Stimulated activated CD4-positive, alpha-beta T cell treated with anti-CD3 and anti-CD28 coated beads, Interleukin-1b, Interleukin-23, amount 100 ng/mL, for 24 hours (primary cell): ENCODE measurements at regions not wholly inside any gene's neighbourhood (a gene's known extent, or its start where the extent isn't known, plus 50 kb on each side); places are given as distances from the start of the nearest gene placed in this dataset.

ENCODE experiments used
- DNase-seq, 4 experiments: peaks; one replicate each; pipeline ENCODE4 v3.0.0-alpha.2; 2020; ENCODE audit warnings: low read depth in 4 of 4, low spot score in 1 of 4

DNA sequence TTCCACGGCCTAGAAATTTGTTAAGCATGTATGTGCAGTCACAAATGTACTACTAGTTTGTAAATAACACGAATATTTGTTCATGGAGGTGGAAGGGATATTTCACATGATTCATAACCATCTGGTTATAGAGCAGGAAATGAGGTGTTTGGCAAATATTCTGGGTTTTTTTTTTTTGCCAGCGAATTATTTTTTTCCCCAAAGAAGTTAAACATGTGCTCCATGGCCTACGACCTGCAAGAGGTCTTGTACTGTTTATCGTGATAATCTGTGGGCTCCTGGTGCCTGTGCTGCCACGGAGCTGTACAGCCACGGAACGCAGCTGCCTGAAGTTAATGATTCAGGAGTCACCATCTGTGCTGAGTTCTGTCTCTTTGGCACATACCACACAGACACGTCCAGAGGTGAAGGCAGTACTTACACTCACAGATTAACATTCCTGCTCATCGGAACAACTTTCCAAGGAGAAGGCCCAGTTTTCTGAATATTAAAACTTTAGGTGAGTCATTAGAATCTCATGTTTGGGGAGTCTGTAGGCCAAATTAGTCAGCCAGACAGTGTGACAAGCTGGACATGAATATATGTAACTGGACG lies 156.3 kb downstream of the TMX1 start:
- DNase-seq: no peak

DNA sequence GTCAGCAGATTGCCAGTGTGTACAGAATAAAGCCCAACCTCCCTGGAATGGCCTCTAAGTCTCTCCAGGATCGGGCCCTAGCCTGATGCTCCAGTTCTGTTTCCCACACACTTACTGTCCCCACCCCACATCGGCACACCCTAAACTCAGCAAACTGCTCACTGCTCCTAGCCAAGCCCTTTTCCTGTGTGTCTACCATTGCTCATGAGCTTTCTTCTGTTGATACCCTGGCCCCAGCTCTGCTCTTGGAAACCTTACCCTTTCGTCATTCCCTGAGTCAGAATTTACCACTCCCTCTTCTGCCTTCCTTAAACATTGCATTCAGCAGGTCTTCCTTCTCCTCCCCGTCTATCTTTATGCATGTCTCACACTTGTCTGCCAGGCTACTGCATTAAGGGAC lies 158.9 kb downstream of the TMX1 start:
- DNase-seq: no peak

DNA sequence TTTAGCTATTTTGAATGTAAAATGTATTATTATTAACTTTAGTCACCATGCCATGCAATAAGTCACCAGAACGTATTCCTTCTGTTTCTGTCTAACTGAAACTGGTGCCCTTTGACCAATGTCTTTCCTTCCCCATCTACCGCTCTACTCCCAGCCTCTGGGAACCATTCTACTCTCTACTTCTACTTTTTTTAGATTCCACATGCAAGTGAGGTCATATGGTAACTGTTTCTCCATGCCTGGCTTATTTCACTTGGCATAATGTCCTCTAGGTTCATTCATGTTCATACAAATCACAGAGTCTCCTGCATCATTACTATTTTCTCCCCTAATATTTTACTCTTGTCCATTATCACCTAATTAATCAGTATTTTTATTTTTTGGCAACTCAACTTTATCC lies 160.1 kb downstream of the TMX1 start:
- DNase-seq: no peak

DNA sequence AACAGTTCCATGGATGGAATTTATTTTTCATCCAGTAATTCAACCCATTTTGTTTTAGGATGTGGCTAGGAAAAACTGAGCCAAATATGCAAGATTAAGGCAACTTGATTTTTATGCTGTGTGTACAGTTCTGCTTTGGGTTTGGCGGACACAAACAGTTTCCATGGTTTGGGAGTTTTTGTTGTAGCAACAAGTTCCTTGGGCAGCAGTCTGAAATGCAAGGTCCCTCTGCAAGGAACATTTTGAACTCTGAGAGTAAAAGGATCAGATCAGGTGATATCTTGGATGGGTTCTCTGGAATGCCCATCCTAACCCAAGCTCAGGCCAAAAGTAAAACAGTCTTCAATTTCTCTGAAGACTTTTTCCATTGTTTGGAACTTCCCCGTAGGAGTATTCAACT lies 161.2 kb downstream of the TMX1 start:
- DNase-seq: no peak

DNA sequence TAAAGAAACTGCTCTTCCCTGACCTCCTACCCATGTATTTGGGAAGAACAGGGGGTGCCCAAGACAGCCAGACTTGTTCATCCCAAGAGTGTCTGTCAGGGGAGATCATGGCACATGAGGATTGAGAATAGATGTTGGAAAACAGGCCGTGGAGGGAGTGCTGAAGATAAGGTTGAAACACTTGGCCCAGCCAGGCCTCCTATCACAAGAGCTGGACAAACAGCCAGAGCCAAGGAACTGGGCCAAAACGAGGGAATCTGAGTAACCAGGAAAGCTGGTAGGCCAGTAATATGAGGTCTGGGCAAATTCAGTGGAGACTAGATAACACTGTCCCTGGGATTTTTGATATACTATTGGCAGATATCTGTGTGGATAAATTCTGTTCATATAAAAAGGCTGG lies 161.7 kb downstream of the TMX1 start:
- DNase-seq: no peak

DNA sequence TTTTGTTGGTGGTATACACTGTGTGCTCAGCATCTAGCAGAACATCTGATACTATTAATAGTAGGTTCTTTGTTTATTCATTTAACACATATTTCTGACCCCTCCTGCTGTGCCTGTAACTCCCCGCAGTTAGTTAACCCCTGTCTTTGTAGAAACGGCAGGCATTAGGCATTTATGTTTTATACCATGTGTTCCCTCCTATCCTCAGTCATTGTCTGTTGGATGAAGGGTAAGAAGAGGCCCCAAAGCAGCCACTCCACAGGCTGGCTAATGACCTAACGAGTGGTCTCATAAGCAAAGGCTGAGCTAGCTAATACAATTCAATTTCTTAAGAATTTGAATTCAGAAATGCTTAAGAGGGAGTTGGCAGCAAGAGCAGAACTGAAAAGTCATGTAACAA lies 170.8 kb downstream of the TMX1 start:
- no peak for DNase-seq

DNA sequence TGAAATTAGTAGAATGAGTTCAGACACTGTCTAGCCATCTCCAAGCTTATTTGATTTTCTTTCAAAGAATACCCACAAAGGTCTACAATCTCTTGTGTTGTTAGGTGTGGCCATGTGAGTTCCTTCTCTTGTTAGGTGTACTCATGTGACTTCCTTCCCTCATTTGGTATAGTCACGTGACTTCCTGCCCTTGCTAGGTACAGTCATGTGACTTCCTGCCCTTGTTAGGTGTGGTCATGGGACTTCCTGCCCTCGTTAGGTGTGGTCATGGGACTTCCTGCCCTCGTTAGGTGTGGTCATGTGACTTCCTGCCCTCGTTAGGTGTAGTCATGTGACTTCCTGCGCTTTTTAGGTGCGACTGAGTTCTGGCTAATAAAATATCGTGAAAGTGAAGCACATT lies 179.6 kb downstream of the TMX1 start:
- peak in 1 of 4 experiments; percentile 3 for DNase-seq

DNA sequence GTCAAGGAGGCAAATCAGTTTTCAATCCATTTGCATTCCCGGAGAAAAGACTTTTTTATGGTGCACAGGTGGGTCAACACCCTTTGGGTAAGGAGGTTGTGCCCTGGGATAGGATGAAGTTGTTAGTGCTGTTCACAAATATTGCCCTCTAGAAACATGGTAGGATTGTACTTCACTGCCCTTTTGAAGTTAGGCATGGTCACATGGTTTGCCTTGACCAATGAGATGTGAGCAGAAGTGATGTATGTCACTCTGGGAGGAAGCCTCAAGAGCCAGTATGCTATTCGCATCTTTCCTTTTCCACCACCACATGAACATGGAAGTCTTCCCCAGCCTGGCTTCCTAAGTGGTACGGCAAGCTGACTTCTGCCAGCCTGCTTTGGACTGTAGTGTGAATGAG lies 182.7 kb downstream of the TMX1 start:
- no peak for DNase-seq

DNA sequence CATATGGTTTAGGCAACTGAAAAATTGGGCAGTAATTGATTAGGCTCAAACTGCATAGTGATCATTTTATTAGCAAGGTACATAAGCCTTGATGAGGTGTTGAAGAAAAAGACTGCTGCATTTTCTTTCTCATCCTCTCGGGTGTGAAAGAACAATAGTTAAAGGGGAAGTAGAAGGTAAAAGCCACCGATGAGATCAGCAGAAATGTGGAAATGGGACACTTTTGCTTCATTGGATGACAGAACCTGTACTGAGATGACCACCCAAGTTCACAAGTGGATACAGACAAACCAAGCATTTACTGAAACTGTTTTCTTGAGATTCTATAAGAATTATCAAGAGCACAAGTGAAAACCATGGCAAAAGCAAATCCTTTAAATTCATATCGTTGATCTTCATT lies 184.0 kb downstream of the TMX1 start:
- no peak for DNase-seq

DNA sequence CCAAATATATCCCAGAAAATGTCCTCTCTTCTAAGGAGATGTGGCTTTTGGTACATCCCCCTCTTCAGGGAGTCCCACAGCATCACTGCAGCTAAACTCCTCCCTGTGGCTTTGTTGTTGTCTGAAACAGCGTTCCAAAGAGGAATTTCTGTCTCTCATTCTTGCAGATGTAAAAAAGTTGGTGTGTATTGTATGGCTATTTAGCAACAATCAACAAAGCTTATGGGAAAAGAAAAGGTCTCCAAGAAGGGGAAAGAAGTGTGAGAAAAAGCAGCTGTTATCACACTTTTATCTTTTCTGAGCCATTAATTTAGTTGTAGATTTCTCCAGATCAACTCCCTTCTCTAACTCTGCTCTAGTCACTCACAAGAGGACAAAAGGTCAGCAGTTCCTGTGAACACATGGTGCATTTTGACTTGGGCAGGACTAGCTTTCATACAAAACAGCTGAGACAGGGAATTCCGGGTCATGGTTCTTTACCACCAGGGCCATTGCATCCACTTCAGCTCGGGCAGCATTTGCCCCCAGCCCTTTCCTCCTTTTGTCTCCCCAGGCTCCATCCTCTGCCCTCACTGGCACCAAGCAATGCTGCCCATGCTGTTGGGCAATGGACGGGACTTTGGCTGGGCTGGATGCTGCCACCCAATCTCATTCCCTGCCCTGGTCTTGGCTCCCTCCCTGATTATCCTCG lies 184.7 kb downstream of the TMX1 start:
- no peak for DNase-seq

DNA sequence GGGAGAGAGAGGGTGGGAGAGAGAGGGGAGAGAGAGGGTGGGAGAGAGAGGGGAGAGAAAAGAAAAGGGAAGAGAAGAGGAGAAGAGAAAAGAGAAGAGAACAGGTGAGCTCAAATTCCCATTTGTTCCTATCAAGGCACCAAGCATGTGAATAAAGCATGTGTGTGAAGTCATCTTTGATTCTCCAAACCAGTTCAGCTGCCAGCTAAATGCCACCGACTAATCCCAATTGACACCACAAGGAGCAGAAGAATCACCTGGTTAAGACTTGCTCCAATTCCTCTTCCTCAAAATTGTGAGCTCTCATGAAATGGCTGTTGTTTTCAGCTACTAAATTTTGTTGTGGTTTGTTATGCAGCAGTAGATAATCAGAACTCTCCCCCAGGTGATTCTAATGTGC lies 188.9 kb downstream of the TMX1 start:
- no peak for DNase-seq

DNA sequence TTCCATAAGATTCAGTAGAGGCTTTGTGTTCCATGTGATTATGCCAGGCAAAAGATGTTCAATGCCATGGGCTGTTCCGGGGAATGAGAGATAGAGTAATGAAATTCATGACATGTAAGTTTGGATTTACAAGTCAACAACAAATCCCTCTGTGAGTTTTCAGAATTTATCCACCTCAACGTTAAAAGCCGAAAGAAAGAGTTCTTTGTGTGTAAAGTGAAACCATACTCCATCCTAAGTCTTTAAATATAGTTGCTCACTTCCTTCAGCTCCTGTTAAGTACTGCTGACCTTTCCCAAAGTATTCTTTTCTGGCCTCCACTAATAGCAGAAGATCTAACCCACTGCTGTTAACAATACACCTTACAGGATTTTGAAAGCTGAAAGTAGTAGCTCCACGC lies 190.0 kb downstream of the TMX1 start:
- DNase-seq: no peak

DNA sequence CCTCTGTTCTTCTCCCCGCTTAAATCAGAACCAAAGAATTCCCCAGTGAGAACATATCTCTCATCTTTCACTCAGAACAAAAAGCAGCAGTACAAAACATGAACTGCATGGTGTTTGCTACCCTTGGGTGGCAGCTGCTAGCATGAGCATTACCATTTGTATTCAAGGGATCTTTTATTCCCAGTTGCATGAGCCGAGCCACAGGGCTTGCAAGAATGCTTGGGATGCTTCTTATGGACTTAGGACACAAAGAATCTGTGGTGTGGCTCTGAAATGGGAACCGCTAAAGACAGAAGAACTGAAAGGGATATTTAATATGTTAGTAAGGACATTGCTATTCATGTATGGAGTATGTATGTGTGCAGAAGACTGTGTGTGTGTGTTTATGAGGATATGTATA lies 190.6 kb downstream of the TMX1 start:
- no peak for DNase-seq

DNA sequence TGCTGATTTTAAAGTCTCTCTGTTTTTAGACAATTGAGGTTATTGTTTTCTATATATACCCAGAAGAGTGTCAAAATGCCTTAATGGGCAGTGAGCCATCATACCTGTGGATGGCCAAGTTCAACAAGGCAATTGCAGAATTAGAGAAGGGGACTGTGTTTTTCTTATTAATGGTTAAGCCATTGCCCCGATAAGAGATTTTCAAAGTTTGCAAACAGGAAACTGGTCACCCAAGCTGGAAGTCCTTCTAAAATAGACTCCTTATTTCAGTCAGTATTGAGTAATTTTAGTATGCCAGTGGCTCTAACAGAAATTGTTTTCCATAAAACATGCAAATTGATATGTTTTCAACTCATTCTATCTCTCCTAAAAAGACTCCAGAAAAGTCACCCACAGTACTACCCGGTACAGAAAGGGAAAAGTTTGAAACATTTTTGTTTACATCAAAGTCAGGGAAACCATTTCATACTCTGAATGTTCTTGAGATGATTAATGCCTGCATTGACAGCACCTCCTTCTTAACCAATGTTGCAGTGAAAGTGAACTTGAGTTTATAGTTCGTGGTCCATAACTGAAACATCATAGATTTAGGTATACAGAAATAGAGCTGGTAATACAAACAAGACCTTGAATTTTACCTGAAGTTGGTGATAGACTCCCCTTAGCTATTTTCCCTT lies 191.1 kb downstream of the TMX1 start:
- no peak for DNase-seq

DNA sequence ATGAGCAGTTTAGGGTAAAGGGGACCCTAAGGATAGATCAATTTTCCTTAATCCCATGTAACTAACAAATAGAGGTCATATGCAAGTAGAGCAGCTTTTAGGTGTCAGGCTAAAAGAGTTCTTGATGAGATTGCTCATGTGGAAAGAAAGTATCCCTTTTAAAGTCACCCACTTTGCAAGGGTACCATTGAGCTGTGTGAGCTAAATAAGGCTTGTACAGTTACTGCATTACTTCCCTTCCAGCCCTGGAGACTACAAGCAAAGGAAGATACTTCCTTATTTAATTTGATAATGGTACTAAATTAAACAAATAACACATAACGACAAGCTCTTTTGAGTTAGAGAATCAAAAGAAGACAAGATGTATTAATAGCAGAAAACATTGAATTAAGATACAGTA lies 191.7 kb downstream of the TMX1 start:
- DNase-seq: no peak

DNA sequence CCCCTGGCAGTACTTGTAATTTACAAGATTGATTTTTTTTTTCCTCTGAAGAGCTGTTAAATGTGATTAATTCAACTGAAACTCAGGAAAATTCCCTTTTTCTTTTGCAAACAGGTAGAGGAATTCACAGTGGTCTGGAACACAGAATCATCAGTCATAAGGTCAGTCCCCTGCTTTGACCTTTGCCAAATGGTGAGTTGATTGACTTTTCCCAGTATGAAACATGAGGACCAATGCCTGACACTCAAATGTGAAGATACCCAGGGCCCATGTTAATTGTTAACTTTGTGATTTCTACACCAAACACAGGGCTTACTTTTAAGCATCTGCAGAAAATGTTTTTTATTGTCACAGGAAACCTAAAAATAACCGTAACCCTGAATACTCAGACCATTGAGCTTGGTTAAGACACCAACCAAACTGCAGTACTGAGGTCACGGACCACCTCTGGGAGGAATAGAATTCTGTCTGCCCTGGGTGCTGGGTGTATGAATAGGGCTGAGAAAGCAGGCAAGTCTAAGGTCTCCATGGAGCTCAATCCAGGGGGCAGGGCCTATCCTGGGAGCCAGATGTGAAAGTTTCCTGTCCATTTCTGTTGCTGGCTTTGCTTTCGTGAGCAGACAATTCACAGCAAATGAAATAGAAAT lies 192.4 kb downstream of the TMX1 start:
- no peak for DNase-seq

DNA sequence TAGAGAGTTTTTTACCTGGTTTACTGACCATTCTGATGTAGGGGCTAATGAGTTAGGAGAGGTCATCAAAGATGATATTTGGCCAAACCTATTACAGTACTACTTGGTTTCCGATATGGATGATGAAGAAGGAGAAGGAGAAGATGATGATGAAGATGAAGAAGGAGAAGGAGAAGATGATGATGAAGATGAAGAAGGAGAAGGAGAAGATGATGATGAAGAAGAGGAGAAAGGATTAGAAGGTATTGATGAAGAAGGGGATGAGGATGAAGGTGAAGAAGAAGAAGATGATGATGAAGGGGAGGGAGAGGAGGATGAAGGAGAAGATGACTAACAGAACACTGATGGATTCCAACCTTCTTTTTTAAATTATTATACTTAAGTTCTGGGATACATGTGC lies 196.6 kb downstream of the TMX1 start:
- no peak for DNase-seq

DNA sequence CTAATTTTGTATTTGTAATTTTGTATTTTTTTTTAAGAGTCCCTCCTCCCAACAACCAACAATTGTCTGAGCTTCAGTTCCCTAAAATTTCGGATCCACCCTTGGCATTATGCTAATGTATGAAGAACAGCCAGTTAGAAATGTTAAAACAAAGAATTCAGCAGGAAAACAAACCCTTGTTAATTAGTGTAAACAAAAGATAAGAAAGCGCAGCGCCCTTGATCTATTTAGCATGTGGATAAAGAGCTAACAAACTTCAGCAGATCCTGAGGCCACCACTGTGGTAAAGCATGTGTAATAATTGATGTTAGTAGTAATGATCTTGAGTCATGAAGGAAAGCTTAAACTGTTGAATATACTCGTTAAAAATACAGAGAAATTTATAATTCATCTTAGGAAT lies 199.8 kb downstream of the TMX1 start:
- DNase-seq: no peak

DNA sequence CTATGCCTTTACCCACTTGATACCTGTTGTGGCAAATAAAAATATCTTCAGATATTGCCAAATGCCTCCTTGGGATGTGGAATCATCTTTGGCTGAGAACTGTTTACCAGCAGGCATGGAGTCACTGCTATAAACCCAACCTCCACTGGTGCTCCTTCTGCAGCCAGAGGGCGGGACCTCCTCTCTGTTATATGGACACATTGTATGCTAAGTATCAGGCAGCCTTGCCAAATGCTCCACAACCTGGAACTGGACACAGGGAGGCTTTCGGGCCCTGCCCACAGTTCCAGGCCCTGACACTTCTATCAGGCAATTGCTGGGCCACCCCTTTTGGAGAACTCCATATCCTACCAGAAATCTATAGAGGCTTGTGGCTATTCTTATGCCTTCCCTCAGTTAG lies 201.0 kb downstream of the TMX1 start:
- DNase-seq: no peak

DNA sequence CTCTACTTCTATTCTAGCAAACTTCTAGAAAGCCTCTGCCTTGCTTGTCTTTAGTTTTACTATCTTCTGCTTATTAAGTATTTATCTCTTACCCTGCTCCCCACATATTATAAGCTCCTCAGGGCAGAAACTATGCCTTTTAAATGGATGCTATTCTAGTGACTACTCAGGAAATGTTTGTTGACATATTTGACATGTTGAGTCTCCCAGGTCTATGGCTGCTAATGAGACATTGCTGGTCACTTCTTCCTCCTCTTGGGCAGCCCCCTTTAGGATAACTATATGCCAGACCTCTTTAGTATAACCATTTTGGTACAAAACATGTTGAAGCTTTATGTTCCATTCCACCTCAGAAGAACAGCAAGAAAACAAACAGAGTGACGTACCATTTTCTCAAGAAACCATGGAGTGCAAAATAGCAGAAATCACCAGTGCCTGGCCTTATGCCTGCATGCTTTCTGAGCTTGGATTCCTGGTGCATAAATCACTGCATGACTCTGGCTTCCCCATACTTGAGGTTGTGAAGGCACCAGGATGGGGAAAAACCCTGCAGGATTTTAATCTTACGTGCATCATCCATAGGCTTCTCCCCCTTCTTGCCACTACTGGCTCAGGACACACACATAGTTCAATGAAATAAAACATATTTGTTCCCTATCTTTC lies 202.6 kb downstream of the TMX1 start:
- DNase-seq: no peak

DNA sequence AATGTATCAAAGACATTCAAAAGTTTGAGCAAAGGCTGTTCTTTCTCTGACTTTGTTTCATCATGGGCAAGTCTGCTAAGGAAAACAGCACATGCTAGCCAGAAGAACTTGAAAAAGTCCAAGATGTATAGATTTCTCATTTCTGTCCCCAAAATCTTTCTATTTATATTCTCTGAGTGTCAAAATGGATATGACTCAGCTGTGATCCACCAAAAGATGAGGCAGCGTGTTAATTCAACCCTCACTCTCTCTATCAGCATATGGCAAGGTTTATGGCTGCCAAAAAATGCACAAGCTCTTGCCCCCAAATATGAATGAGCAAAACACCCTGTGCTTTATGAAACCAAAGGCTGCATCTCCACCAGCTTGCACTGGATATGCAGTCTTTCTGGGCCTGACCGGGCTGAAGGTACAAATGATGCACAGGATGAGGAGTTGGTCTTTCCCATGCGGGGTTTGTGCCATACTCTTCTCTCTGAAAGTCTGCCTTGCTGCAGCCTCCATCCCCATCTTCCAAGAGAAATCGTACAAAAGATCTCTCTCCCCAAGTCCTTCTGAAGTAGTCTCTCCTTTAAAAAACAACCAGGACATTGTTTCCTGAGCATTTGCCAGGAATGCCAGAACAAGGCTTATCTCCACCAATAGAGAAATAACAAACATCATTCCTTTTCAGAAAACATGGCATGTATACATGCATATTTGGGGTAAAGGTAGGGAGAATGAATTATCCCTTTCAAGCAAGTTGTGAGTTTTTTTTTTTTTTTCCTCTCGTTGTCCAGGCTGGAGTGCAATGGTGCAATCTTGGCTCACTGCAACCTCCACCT lies 203.4 kb downstream of the TMX1 start:
- DNase-seq: no peak
